ENCODE measurements at regions not wholly inside any gene's neighbourhood (a gene's known extent, or its start where the extent isn't known, plus 50 kb on each side); places are given as distances from the start of the nearest gene placed in this dataset.

- DNase-seq (ENCODE audit: low read depth), result no peak
- in situ Hi-C loops (cut with HindIII; ENCODE audit: low sequenced_read_pairs), result loop anchor here (25.0 kb wide), 2 partner anchors 614 to 914 kb away; no protein-coding TSS in a partner anchor
- no peak for TF ChIP-seq CTCF (IDR thresholded peaks at IDR 0.05; ENCODE audit: low read depth, low read length, missing control alignments)
- H3K4me3 ChIP-seq (ENCODE audit: low read depth, low read length), result no peak overlapping the region
These were observed 168.4 kb upstream of the MPDZ start for GRCh38 chr9:13447843-13448422.

- in situ Hi-C loops (cut with HindIII; ENCODE audit: low sequenced_read_pairs), result loop anchor here (25.0 kb wide), 2 partner anchors 615 to 915 kb away; no protein-coding TSS in a partner anchor
- no peak overlapping the region for H3K4me3 ChIP-seq (ENCODE audit: low read depth, low read length)
- no peak for TF ChIP-seq CTCF (IDR thresholded peaks at IDR 0.05; ENCODE audit: low read depth, low read length, missing control alignments)
- no peak for DNase-seq (ENCODE audit: low read depth)
These were observed 167.7 kb upstream of the MPDZ start for GRCh38 chr9:13446938-13447842.

- TF ChIP-seq CTCF (IDR thresholded peaks at IDR 0.05; ENCODE audit: low read depth, low read length, missing control alignments), result no peak
These were observed 166.9 kb upstream of the MPDZ start for GRCh38 chr9:13446286-13446937.

GRCh38 chr9:13445103-13445500 is 165.6 kb upstream of the MPDZ start:
- TF ChIP-seq CTCF (IDR thresholded peaks at IDR 0.05; ENCODE audit: low read depth, low read length, missing control alignments), result no peak
- peak; percentile 33 for DNase-seq (ENCODE audit: low read depth)

More at GRCh38 chr9:13446286-13446937, 166.9 kb upstream of the MPDZ start:
- DNase-seq (ENCODE audit: low read depth), result no peak
- in situ Hi-C loops (cut with HindIII; ENCODE audit: low sequenced_read_pairs), result loop anchor here (25.0 kb wide), 2 partner anchors 616 to 916 kb away; no protein-coding TSS in a partner anchor
- H3K4me3 ChIP-seq (ENCODE audit: low read depth, low read length), result no peak overlapping the region

GRCh38 chr9:13444245-13445102 is 165.0 kb upstream of the MPDZ start:
- H3K4me3 ChIP-seq (ENCODE audit: low read depth, low read length), result no peak overlapping the region
- no peak for DNase-seq (ENCODE audit: low read depth)
- in situ Hi-C loops (cut with HindIII; ENCODE audit: low sequenced_read_pairs), result loop anchor here (5.0 to 25.0 kb wide), 3 partner anchors 48 to 918 kb away; no protein-coding TSS in a partner anchor
- TF ChIP-seq CTCF (IDR thresholded peaks at IDR 0.05; ENCODE audit: low read depth, low read length, missing control alignments), result no peak

More at GRCh38 chr9:13445103-13445500, 165.6 kb upstream of the MPDZ start:
- in situ Hi-C loops (cut with HindIII; ENCODE audit: low sequenced_read_pairs), result loop anchor here (25.0 kb wide), 2 partner anchors 617 to 917 kb away; no protein-coding TSS in a partner anchor
- no peak overlapping the region for H3K4me3 ChIP-seq (ENCODE audit: low read depth, low read length)
